Astrocyte (in vitro differentiated cells and primary cell): ENCODE measurements at regions not wholly inside any gene's neighbourhood (a gene's known extent, or its start where the extent isn't known, plus 50 kb on each side); places are given as distances from the start of the nearest gene placed in this dataset.

Experiments
- DNase-seq: peaks from one replicate; pipeline ENCODE4 v3.0.0-alpha.2; 2010; ENCODE audit warnings: low read depth
- FAIRE-seq: peaks from 2 replicates; lab custom pipeline; 2011; peaks lifted over from hg19 to GRCh38; lab: Jason Lieb, UNC
- H2AFZ ChIP-seq: 2 replicates; pipeline ENCODE4 v1.6.0; 2012; ENCODE audit warnings: low read depth, low read length, inconsistent platforms
- H3K27ac ChIP-seq: 2 replicates; pipeline ENCODE4 v1.5.1; 2011; ENCODE audit warnings: low read depth, low read length, inconsistent platforms
- H3K27me3 ChIP-seq: 2 replicates; pipeline ENCODE4 v1.6.0; 2011; ENCODE audit warnings: low read length, inconsistent platforms; ENCODE audit not compliant: insufficient read depth
- H3K36me3 ChIP-seq: 2 replicates; pipeline ENCODE4 v1.5.1; 2011; ENCODE audit warnings: low read length, inconsistent platforms; ENCODE audit not compliant: insufficient read depth
- H3K4me1 ChIP-seq: 2 replicates; pipeline ENCODE4 v1.5.1; 2011; ENCODE audit warnings: low read length, inconsistent platforms; ENCODE audit not compliant: insufficient read depth
- H3K4me2 ChIP-seq: 2 replicates; pipeline ENCODE4 v1.6.0; 2012; ENCODE audit warnings: low read length, inconsistent platforms
- H3K4me3 ChIP-seq: 2 replicates; pipeline ENCODE4 v1.5.1; 2011; ENCODE audit warnings: low read depth, mild to moderate bottlenecking, low read length, inconsistent platforms; ENCODE audit not compliant: insufficient read depth
- H3K79me2 ChIP-seq: 2 replicates; pipeline ENCODE4 v1.6.0; 2012; ENCODE audit warnings: mild to moderate bottlenecking, low read length, inconsistent platforms; ENCODE audit not compliant: insufficient read depth
- H3K9ac ChIP-seq: 2 replicates; pipeline ENCODE4 v1.6.0; 2012; ENCODE audit warnings: mild to moderate bottlenecking, low read length, inconsistent platforms
- H3K9me3 ChIP-seq: 2 replicates; pipeline ENCODE4 v1.5.1; 2012; ENCODE audit warnings: low read depth, mild to moderate bottlenecking, low read length, inconsistent platforms; ENCODE audit not compliant: insufficient read depth
- H4K20me1 ChIP-seq: 2 replicates; pipeline ENCODE4 v1.6.0; 2012; ENCODE audit warnings: low read length, inconsistent platforms; ENCODE audit not compliant: insufficient read depth
- H3K27ac Mint-ChIP-seq: one replicate; pipeline ENCODE4 v1.8.0; 2021; ENCODE audit warnings: mild to moderate bottlenecking, mixed read lengths; ENCODE audit not compliant: unreplicated experiment
- H3K27me3 Mint-ChIP-seq: one replicate; pipeline ENCODE4 v1.8.0; 2021; ENCODE audit warnings: low read depth, mixed read lengths; ENCODE audit not compliant: unreplicated experiment
- H3K36me3 Mint-ChIP-seq: one replicate; pipeline ENCODE4 v1.8.0; 2021; ENCODE audit warnings: low read depth, mixed read lengths; ENCODE audit not compliant: unreplicated experiment
- H3K4me1 Mint-ChIP-seq: one replicate; pipeline ENCODE4 v1.8.0; 2021; ENCODE audit warnings: low read depth, mixed read lengths; ENCODE audit not compliant: unreplicated experiment
- H3K4me3 Mint-ChIP-seq: one replicate; pipeline ENCODE4 v1.8.0; 2021; ENCODE audit warnings: mild to moderate bottlenecking, moderate library complexity, mixed read lengths; ENCODE audit not compliant: unreplicated experiment
- H3K9me3 Mint-ChIP-seq: one replicate; pipeline ENCODE4 v1.8.0; 2021; ENCODE audit warnings: mild to moderate bottlenecking, mixed read lengths; ENCODE audit not compliant: unreplicated experiment
- EZH2 ChIP-seq: IDR thresholded peaks from 2 replicates; pipeline ENCODE4 v1.6.1; 2012; ENCODE audit warnings: mild to moderate bottlenecking, low read length, inconsistent platforms; ENCODE audit not compliant: insufficient read depth
- TF ChIP-seq, protein P1 (sequence below): IDR thresholded peaks from 2 replicates; pipeline ENCODE4 v1.5.1; 2011; ENCODE audit warnings: low read depth, mild to moderate bottlenecking, inconsistent platforms, low read length, moderate library complexity; ENCODE audit not compliant: insufficient read depth

GRCh38 chr18:53747663-53748160, 476.8 kb downstream of the MBD2 start:
- no peak overlapping the region for H3K27ac ChIP-seq
- DNase-seq, result no peak
- no peak overlapping the region for H3K4me2 ChIP-seq
- H3K4me1 ChIP-seq, result no peaks in the 10 kb centered on the region
- H3K27me3 ChIP-seq, result no peaks in the 10 kb centered on the region
- H3K4me1 Mint-ChIP-seq, result no peaks in the 10 kb centered on the region
- H3K27ac Mint-ChIP-seq, result no peak overlapping the region
- no peak overlapping the region for H3K4me3 Mint-ChIP-seq
- no peak for FAIRE-seq
- no peak overlapping the region for H3K9ac ChIP-seq
- H3K27me3 Mint-ChIP-seq, result no peaks in the 10 kb centered on the region
- no peaks in the 10 kb centered on the region for H4K20me1 ChIP-seq
- H3K9me3 Mint-ChIP-seq, result no peaks in the 10 kb centered on the region
- H3K9me3 ChIP-seq, result no peaks in the 10 kb centered on the region
- no peaks in the 10 kb centered on the region for H3K36me3 ChIP-seq
- H3K4me3 ChIP-seq, result no peak overlapping the region
- H3K79me2 ChIP-seq, result no peaks in the 10 kb centered on the region
- H3K36me3 Mint-ChIP-seq, result no peaks in the 10 kb centered on the region
- H2AFZ ChIP-seq, result no peak overlapping the region
- TF ChIP-seq EZH2, result no peak
- TF ChIP-seq, protein P1, sequence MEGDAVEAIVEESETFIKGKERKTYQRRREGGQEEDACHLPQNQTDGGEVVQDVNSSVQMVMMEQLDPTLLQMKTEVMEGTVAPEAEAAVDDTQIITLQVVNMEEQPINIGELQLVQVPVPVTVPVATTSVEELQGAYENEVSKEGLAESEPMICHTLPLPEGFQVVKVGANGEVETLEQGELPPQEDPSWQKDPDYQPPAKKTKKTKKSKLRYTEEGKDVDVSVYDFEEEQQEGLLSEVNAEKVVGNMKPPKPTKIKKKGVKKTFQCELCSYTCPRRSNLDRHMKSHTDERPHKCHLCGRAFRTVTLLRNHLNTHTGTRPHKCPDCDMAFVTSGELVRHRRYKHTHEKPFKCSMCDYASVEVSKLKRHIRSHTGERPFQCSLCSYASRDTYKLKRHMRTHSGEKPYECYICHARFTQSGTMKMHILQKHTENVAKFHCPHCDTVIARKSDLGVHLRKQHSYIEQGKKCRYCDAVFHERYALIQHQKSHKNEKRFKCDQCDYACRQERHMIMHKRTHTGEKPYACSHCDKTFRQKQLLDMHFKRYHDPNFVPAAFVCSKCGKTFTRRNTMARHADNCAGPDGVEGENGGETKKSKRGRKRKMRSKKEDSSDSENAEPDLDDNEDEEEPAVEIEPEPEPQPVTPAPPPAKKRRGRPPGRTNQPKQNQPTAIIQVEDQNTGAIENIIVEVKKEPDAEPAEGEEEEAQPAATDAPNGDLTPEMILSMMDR, result no peak

GRCh38 chr18:53747210-53747609, 477.3 kb downstream of the MBD2 start:
- Histone ChIP-seq H3K4me2 (no peak overlapping the region), H3K4me3 (no peak overlapping the region), H3K9ac (no peak overlapping the region), H3K4me1 (no peaks in the 10 kb centered on the region), H4K20me1 (no peaks in the 10 kb centered on the region), H3K27me3 (no peaks in the 10 kb centered on the region), H3K9me3 (no peaks in the 10 kb centered on the region), H3K36me3 (no peaks in the 10 kb centered on the region), H3K79me2 (no peaks in the 10 kb centered on the region), H3K27ac (no peak overlapping the region), H2AFZ (no peak overlapping the region)
- no peak for TF ChIP-seq EZH2
- TF ChIP-seq, protein P1, result no peak
- DNase-seq, result no peak
- Mint-ChIP-seq H3K4me3 (no peak overlapping the region), H3K4me1 (no peaks in the 10 kb centered on the region), H3K36me3 (no peaks in the 10 kb centered on the region), H3K27ac (no peak overlapping the region), H3K9me3 (no peaks in the 10 kb centered on the region), H3K27me3 (no peaks in the 10 kb centered on the region)
- no peak for FAIRE-seq

DNA sequence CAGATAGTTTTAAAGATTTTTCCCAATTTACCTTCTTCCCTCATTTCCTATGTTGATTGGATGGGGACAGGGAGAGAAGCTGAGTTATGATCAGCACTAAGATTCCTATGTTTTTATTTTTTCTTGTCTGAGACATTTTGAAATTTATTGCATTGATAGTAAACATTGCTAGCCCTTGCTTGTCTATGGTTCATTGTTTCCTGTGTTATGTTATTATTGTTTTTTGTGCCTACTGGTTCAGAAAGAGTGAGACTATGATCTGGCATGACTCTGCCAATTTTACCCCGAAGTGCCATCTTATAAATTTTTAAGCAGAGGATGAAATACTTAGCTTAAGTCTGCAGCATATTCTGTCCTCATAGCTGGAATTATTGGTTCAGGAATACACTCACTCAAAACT, 478.5 kb downstream of the MBD2 start:
- H3K27me3 ChIP-seq, result no peaks in the 10 kb centered on the region
- H3K27ac ChIP-seq, result no peak overlapping the region
- Mint-ChIP-seq H3K27me3 (no peaks in the 10 kb centered on the region), H3K4me1 (no peaks in the 10 kb centered on the region), H3K4me3 (no peak overlapping the region), H3K36me3 (no peaks in the 10 kb centered on the region), H3K27ac (no peak overlapping the region), H3K9me3 (no peaks in the 10 kb centered on the region)
- no peak overlapping the region for H3K4me2 ChIP-seq
- no peak for DNase-seq
- no peak for TF ChIP-seq EZH2
- TF ChIP-seq, protein P1, result no peak
- no peak overlapping the region for H3K4me3 ChIP-seq
- H4K20me1 ChIP-seq, result no peaks in the 10 kb centered on the region
- no peak overlapping the region for H3K9ac ChIP-seq
- H3K36me3 ChIP-seq, result no peaks in the 10 kb centered on the region
- H3K79me2 ChIP-seq, result no peaks in the 10 kb centered on the region
- no peaks in the 10 kb centered on the region for H3K9me3 ChIP-seq
- H3K4me1 ChIP-seq, result no peaks in the 10 kb centered on the region
- no peak for FAIRE-seq
- H2AFZ ChIP-seq, result no peak overlapping the region
